Prostate gland (tissue), 2 donors: ENCODE measurements at regions not wholly inside any gene's neighbourhood (a gene's known extent, or its start where the extent isn't known, plus 50 kb on each side); places are given as distances from the start of the nearest gene placed in this dataset.
"Not testable (repeated sequence)": the region's sequence is repeated elsewhere in the genome, so short reads cannot be mapped to it uniquely, and the experiment has no call there.

ENCODE experiments used
- DNase-seq: peaks from one replicate; pipeline ENCODE4 v3.0.0-alpha.2; 2019; ENCODE audit warnings: low spot score
- H3K27ac ChIP-seq, 2 donors: fragments of 200-600 bp; sonication (generic); 2 replicates each; pipeline ENCODE4 v1.5.1; 2017 to 2019
- H3K27me3 ChIP-seq: fragments of 200-600 bp; sonication (generic); replicated peaks from 2 replicates; pipeline ENCODE4 v1.5.1; 2019; ENCODE audit not compliant: insufficient read depth
- H3K36me3 ChIP-seq, 2 donors: fragments of 200-600 bp; sonication (generic); 1 replicate in 1 of 2; 2 replicates in 1 of 2; pipeline versions ENCODE4 v1.5.1 to v1.8.1; 2017 to 2019
- H3K4me1 ChIP-seq: fragments of 200-600 bp; sonication (generic); replicated peaks from 2 replicates; pipeline ENCODE4 v1.5.1; 2019
- H3K4me3 ChIP-seq, 2 donors: fragments of 200-600 bp; sonication (generic); 2 replicates each; pipeline ENCODE4 v1.5.1; 2017 to 2019
- H3K9me3 ChIP-seq: fragments of 200-600 bp; sonication (generic); 2 replicates; pipeline ENCODE4 v1.5.1; 2017
- CTCF ChIP-seq, 4 experiments: fragments of 200-600 bp in 2 of 4; fragments of 450-650 bp in 2 of 4; sonication (generic) in 2 of 4; IDR thresholded peaks; 1 replicate in 3 of 4; 2 replicates in 1 of 4; pipeline ENCODE4 v1.5.1; 2016 to 2019; ENCODE audit warnings: antibody characterized with exemption in 4 of 4, mild to moderate bottlenecking in 2 of 4, moderate library complexity in 2 of 4
- POLR2A ChIP-seq: fragments of 450-650 bp; IDR thresholded peaks from one replicate; pipeline ENCODE4 v1.6.1; 2016; ENCODE audit warnings: antibody characterized with exemption, mild to moderate bottlenecking
- POLR2AphosphoS5 ChIP-seq: sonication (generic); formaldehyde crosslinking; IDR thresholded peaks from one replicate; pipeline ENCODE4 v1.6.1; 2017; ENCODE audit warnings: antibody characterized with exemption
- WGBS: methylation state at CpG from one replicate; pipeline ENCODE4 v1.1.5; 2018; 5-methylcytosine and 5-hydroxymethylcytosine counted together
- intact Hi-C: fragments of 100-400 bp; cut with DNase I; formaldehyde crosslinking; loops from one replicate; pipeline ENCODE4 v1.14.2; 2022

- 75% methylated on average over 7 of the region's 7 CpGs for WGBS
- H3K4me3 ChIP-seq: no peak overlapping the region
- no peaks in the 10 kb centered on the region for H3K4me1 ChIP-seq
- TF ChIP-seq POLR2AphosphoS5 (no peak), POLR2A (no peak), CTCF (IDR thresholded peaks at IDR 0.05) (no peak)
- H3K27me3 ChIP-seq: no peaks in the 10 kb centered on the region
- H3K9me3 ChIP-seq: no peaks in the 10 kb centered on the region
- no peaks in the 10 kb centered on the region for H3K36me3 ChIP-seq
- no peak overlapping the region for H3K27ac ChIP-seq
- intact Hi-C loops: no loop called here
- no peak for DNase-seq
Observed at GRCh38 chr16:29237971-29238370, 168.5 kb downstream of the NPIPB11 start.

GRCh38 chr16:29237495-29237894, 169.0 kb downstream of the NPIPB11 start:
- H3K4me1 ChIP-seq, H3K4me3 ChIP-seq, intact Hi-C loops, H3K27me3 ChIP-seq, H3K27ac ChIP-seq, H3K36me3 ChIP-seq, H3K9me3 ChIP-seq, DNase-seq: not testable (repeated sequence)
- WGBS: 94% methylated on average over 15 of the region's 15 CpGs

GRCh38 chr16:29237023-29237422, 169.5 kb downstream of the NPIPB11 start:
- H3K4me3 ChIP-seq, intact Hi-C loops, H3K27ac ChIP-seq, H3K4me1 ChIP-seq, H3K9me3 ChIP-seq, H3K36me3 ChIP-seq, H3K27me3 ChIP-seq, DNase-seq: not testable (repeated sequence)
- 94% methylated on average over 30 of the region's 30 CpGs for WGBS

- WGBS: 93% methylated on average over 16 of the region's 16 CpGs
- intact Hi-C loops, H3K27ac ChIP-seq, DNase-seq, H3K4me3 ChIP-seq, H3K4me1 ChIP-seq, H3K27me3 ChIP-seq, H3K36me3 ChIP-seq, H3K9me3 ChIP-seq: not testable (repeated sequence)
Observed at GRCh38 chr16:29235836-29236370, 170.6 kb downstream of the NPIPB11 start.

GRCh38 chr16:29234536-29235275, 171.8 kb downstream of the NPIPB11 start:
- DNase-seq, H3K4me3 ChIP-seq, H3K27me3 ChIP-seq, H3K9me3 ChIP-seq, H3K27ac ChIP-seq, H3K36me3 ChIP-seq, H3K4me1 ChIP-seq, intact Hi-C loops: not testable (repeated sequence)
- 85% methylated on average over 21 of the region's 21 CpGs for WGBS

- DNase-seq, intact Hi-C loops, H3K4me1 ChIP-seq, H3K27ac ChIP-seq, H3K4me3 ChIP-seq, H3K9me3 ChIP-seq, H3K27me3 ChIP-seq, H3K36me3 ChIP-seq: not testable (repeated sequence)
- 89% methylated on average over 22 of the region's 23 CpGs for WGBS
Observed at GRCh38 chr16:29233705-29234404, 172.7 kb downstream of the NPIPB11 start.

GRCh38 chr16:29232811-29233704, 173.5 kb downstream of the NPIPB11 start:
- H3K27me3 ChIP-seq: no peaks in the 10 kb centered on the region
- no peak overlapping the region for H3K4me3 ChIP-seq
- H3K9me3 ChIP-seq: no peaks in the 10 kb centered on the region
- DNase-seq: no peak
- H3K27ac ChIP-seq: no peak overlapping the region
- H3K4me1 ChIP-seq: no peaks in the 10 kb centered on the region
- TF ChIP-seq CTCF (IDR thresholded peaks at IDR 0.05): no peak
- no peak for TF ChIP-seq POLR2A
- no peak for TF ChIP-seq POLR2AphosphoS5
- 91% methylated on average over 30 of the region's 30 CpGs for WGBS
- intact Hi-C loops: no loop called here
- no peaks in the 10 kb centered on the region for H3K36me3 ChIP-seq

GRCh38 chr16:29232160-29232705, 174.3 kb downstream of the NPIPB11 start:
- H3K27ac ChIP-seq: not testable (repeated sequence)

More at GRCh38 chr16:29232160-29232705, 174.3 kb downstream of the NPIPB11 start:
- DNase-seq, H3K36me3 ChIP-seq, H3K4me1 ChIP-seq, H3K9me3 ChIP-seq, H3K4me3 ChIP-seq, intact Hi-C loops, H3K27me3 ChIP-seq: not testable (repeated sequence)
- 92% methylated on average over 10 of the region's 10 CpGs for WGBS
